Fibroblast of lung (primary cell): ENCODE measurements at regions not wholly inside any gene's neighbourhood (a gene's known extent, or its start where the extent isn't known, plus 50 kb on each side); places are given as distances from the start of the nearest gene placed in this dataset.

Experiments
- DNase-seq, 2 donors: peaks; one replicate each; pipeline versions ENCODE4 v3.0.0 to v3.0.0-alpha.2; 2010; ENCODE audit warnings: low read depth in 2 of 2
- H2AFZ ChIP-seq: 2 replicates; pipeline ENCODE4 v1.5.1; 2012; ENCODE audit warnings: low read length, control low read depth, inconsistent platforms
- H3K27ac ChIP-seq: 2 replicates; pipeline ENCODE4 v1.5.1; 2011; ENCODE audit warnings: low read length, control low read depth; ENCODE audit not compliant: insufficient read depth
- H3K27me3 ChIP-seq: 2 replicates; pipeline ENCODE4 v1.5.1; 2011; ENCODE audit warnings: mild to moderate bottlenecking, low read length; ENCODE audit not compliant: control insufficient read depth, insufficient read depth
- H3K36me3 ChIP-seq: 2 replicates; pipeline ENCODE4 v1.5.1; 2011; ENCODE audit warnings: low read length; ENCODE audit not compliant: control insufficient read depth, insufficient read depth
- H3K4me1 ChIP-seq: 2 replicates; pipeline ENCODE4 v1.5.1; 2011; ENCODE audit warnings: low read length; ENCODE audit not compliant: control insufficient read depth, insufficient read depth; ENCODE audit errors: extremely low read depth
- H3K4me2 ChIP-seq: 2 replicates; pipeline ENCODE4 v1.5.1; 2011; ENCODE audit warnings: low read length, control low read depth; ENCODE audit not compliant: insufficient read depth; ENCODE audit errors: extremely low read depth
- H3K4me3 ChIP-seq, 4 experiments: fragments of 200-600 bp in 1 of 4; sonication (generic) in 1 of 4; replicated peaks in 1 of 4; 2 replicates each; pipeline ENCODE4 v1.5.1; 2011 to 2016; ENCODE audit warnings: low read length in 4 of 4, low read depth in 3 of 4, mild to moderate bottlenecking in 3 of 4, control low read depth in 2 of 4, inconsistent platforms in 1 of 4, mixed read lengths in 1 of 4; ENCODE audit not compliant: insufficient read depth in 1 of 4; ENCODE audit errors: control extremely low read depth in 1 of 4
- H3K79me2 ChIP-seq: 2 replicates; pipeline ENCODE4 v1.5.1; 2012; ENCODE audit warnings: mild to moderate bottlenecking, low read length, inconsistent platforms; ENCODE audit not compliant: control insufficient read depth, insufficient read depth
- H3K9ac ChIP-seq: 2 replicates; pipeline ENCODE4 v1.5.1; 2011; ENCODE audit warnings: mild to moderate bottlenecking, low read length, control low read depth; ENCODE audit not compliant: insufficient read depth
- H3K9me3 ChIP-seq: 2 replicates; pipeline ENCODE4 v1.5.1; 2012; ENCODE audit warnings: low read depth, low read length; ENCODE audit not compliant: control insufficient read depth, insufficient read depth
- H4K20me1 ChIP-seq: 2 replicates; pipeline ENCODE4 v1.5.1; 2011; ENCODE audit warnings: low read length; ENCODE audit not compliant: control insufficient read depth, insufficient read depth; ENCODE audit errors: extremely low read depth
- CTCF ChIP-seq, 2 donors: IDR thresholded peaks in 1 of 2; conservative IDR thresholded peaks in 1 of 2; 1 replicate in 1 of 2; 2 replicates in 1 of 2; pipeline ENCODE4 v1.5.1; 2011 to 2012; ENCODE audit warnings: low read length in 2 of 2, control low read depth in 1 of 2, inconsistent platforms in 1 of 2, low read depth in 1 of 2, mild to moderate bottlenecking in 1 of 2
- EZH2 ChIP-seq: IDR thresholded peaks from 2 replicates; pipeline ENCODE4 v1.5.1; 2012; ENCODE audit warnings: low read length, control low read depth, mild to moderate bottlenecking; ENCODE audit errors: missing control alignments

GRCh38 chr11:97254790-97255189 lies 865.0 kb downstream of the JRKL start:
- no peak for DNase-seq
- no peaks in the 10 kb centered on the region for H3K36me3 ChIP-seq
- H3K4me1 ChIP-seq: no peaks in the 10 kb centered on the region
- no peak overlapping the region for H3K9ac ChIP-seq
- H4K20me1 ChIP-seq: no peaks in the 10 kb centered on the region
- no peak for TF ChIP-seq EZH2
- no peak overlapping the region for H2AFZ ChIP-seq
- H3K4me2 ChIP-seq: no peak overlapping the region
- H3K27ac ChIP-seq: no peak overlapping the region
- no peaks in the 10 kb centered on the region for H3K27me3 ChIP-seq
- H3K4me3 ChIP-seq: no peak overlapping the region
- no peaks in the 10 kb centered on the region for H3K9me3 ChIP-seq
- H3K79me2 ChIP-seq: no peaks in the 10 kb centered on the region

GRCh38 chr11:97259434-97259833 lies 869.6 kb downstream of the JRKL start:
- no peak for DNase-seq
- Histone ChIP-seq H3K27me3 (no peaks in the 10 kb centered on the region), H3K4me3 (no peak overlapping the region), H3K4me1 (no peaks in the 10 kb centered on the region), H4K20me1 (no peaks in the 10 kb centered on the region), H3K36me3 (no peaks in the 10 kb centered on the region), H3K4me2 (no peak overlapping the region), H3K9ac (no peak overlapping the region), H3K27ac (no peak overlapping the region), H3K9me3 (no peaks in the 10 kb centered on the region), H3K79me2 (no peaks in the 10 kb centered on the region), H2AFZ (no peak overlapping the region)
- TF ChIP-seq EZH2 (no peak), CTCF (conservative IDR thresholded peaks at IDR 0.05 in 1 of 2, IDR thresholded peaks at IDR 0.05 in 1 of 2; ENCODE audit: low read depth in 1 of 2, low read length in 2 of 2) (no peak)

- Histone ChIP-seq H4K20me1 (no peaks in the 10 kb centered on the region), H2AFZ (no peak overlapping the region), H3K9me3 (no peaks in the 10 kb centered on the region), H3K9ac (no peak overlapping the region), H3K4me1 (no peaks in the 10 kb centered on the region), H3K4me3 (no peak overlapping the region), H3K79me2 (no peaks in the 10 kb centered on the region), H3K27me3 (no peaks in the 10 kb centered on the region), H3K36me3 (no peaks in the 10 kb centered on the region), H3K4me2 (no peak overlapping the region), H3K27ac (no peak overlapping the region)
- no peak for DNase-seq
- TF ChIP-seq CTCF (conservative IDR thresholded peaks at IDR 0.05 in 1 of 2, IDR thresholded peaks at IDR 0.05 in 1 of 2; ENCODE audit: low read depth in 1 of 2, low read length in 2 of 2) (no peak), EZH2 (no peak)
Observed at GRCh38 chr11:97259884-97260283, 870.1 kb downstream of the JRKL start.
